Caco-2 (cell line): ENCODE measurements at regions not wholly inside any gene's neighbourhood (a gene's known extent, or its start where the extent isn't known, plus 50 kb on each side); places are given as distances from the start of the nearest gene placed in this dataset.

Experiments used
- BruUV-seq: library from RNA; stranded (reverse); fragments of 400-500 nt; replicated peaks from 2 replicates; lab custom pipeline; 2021; lab: Mats Ljungman, UMichigan
- CTCF ChIA-PET: fragments of 300-600 bp; sonication (Branson Sonifier 250); formaldehyde crosslinking; loops from one replicate; lab custom pipeline; 2022; ENCODE audit warnings: antibody characterized with exemption; lab: Charles Lee
- POLR2A ChIA-PET: fragments of 300-600 bp; sonication (Branson Sonifier 250); formaldehyde crosslinking; loops from one replicate; lab custom pipeline; 2022; ENCODE audit warnings: antibody characterized with exemption; lab: Charles Lee
- DNase-seq, 2 experiments: peaks; one replicate each; pipeline versions ENCODE4 v3.0.0 to v3.0.0-alpha.2; 2020 to 2022
- H3K27me3 ChIP-seq: replicated peaks from 2 replicates; pipeline ENCODE4 v1.6.0; 2011; ENCODE audit warnings: low read length; ENCODE audit not compliant: control insufficient read depth, insufficient read depth
- H3K36me3 ChIP-seq: 2 replicates; pipeline ENCODE4 v1.5.1; 2011; ENCODE audit warnings: low read length; ENCODE audit not compliant: control insufficient read depth, insufficient read depth
- H3K4me1 ChIP-seq: fragments of 250-450 bp; sonication (Bioruptor Pico); 2 replicates; pipeline ENCODE4 v1.5.1; 2020; ENCODE audit warnings: mild to moderate bottlenecking
- H3K4me3 ChIP-seq: 2 replicates; pipeline ENCODE4 v1.5.1; 2011; ENCODE audit warnings: low read depth, mild to moderate bottlenecking, control low read depth, low read length
- H3K9me3 ChIP-seq: fragments of 250-450 bp; sonication (Bioruptor Pico); 2 replicates; pipeline ENCODE4 v1.5.1; 2020; ENCODE audit warnings: mild to moderate bottlenecking, moderate library complexity
- H3K27ac Mint-ChIP-seq: one replicate; pipeline ENCODE4 v1.8.0; 2022; ENCODE audit warnings: mixed read lengths; ENCODE audit not compliant: unreplicated experiment
- H3K27me3 Mint-ChIP-seq: one replicate; pipeline ENCODE4 v1.8.0; 2022; ENCODE audit warnings: mixed read lengths; ENCODE audit not compliant: insufficient read depth, unreplicated experiment
- H3K36me3 Mint-ChIP-seq: one replicate; pipeline ENCODE4 v1.8.0; 2022; ENCODE audit warnings: mild to moderate bottlenecking, mixed read lengths; ENCODE audit not compliant: insufficient read depth, unreplicated experiment
- H3K4me1 Mint-ChIP-seq: one replicate; pipeline ENCODE4 v1.8.0; 2022; ENCODE audit warnings: low read depth, mixed read lengths; ENCODE audit not compliant: unreplicated experiment
- H3K4me3 Mint-ChIP-seq: one replicate; pipeline ENCODE4 v1.8.0; 2022; ENCODE audit warnings: mild to moderate bottlenecking, moderate library complexity, mixed read lengths; ENCODE audit not compliant: unreplicated experiment
- H3K9me3 Mint-ChIP-seq: one replicate; pipeline ENCODE4 v1.8.0; 2022; ENCODE audit warnings: mixed read lengths; ENCODE audit not compliant: unreplicated experiment
- intact Hi-C: fragments of 100-400 bp; cut with micrococcal nuclease; formaldehyde crosslinking; loops from one replicate; pipeline ENCODE4 v1.10.0; 2022; ENCODE audit not compliant: unreplicated experiment
- TF ChIP-seq, protein P1 (sequence below), 2 experiments: fragments of 200-600 bp in 1 of 2; IDR thresholded peaks; 1 replicate in 1 of 2; 2 replicates in 1 of 2; pipeline versions ENCODE4 v1.5.1 to v1.8.0; 2011 to 2022; ENCODE audit warnings: antibody characterized with exemption in 1 of 2, control low read depth in 1 of 2, inconsistent platforms in 1 of 2, low read depth in 1 of 2, low read length in 1 of 2, mild to moderate bottlenecking in 1 of 2, moderate library complexity in 1 of 2; ENCODE audit not compliant: insufficient read depth in 1 of 2, severe bottlenecking in 1 of 2, unreplicated experiment in 1 of 2

DNA sequence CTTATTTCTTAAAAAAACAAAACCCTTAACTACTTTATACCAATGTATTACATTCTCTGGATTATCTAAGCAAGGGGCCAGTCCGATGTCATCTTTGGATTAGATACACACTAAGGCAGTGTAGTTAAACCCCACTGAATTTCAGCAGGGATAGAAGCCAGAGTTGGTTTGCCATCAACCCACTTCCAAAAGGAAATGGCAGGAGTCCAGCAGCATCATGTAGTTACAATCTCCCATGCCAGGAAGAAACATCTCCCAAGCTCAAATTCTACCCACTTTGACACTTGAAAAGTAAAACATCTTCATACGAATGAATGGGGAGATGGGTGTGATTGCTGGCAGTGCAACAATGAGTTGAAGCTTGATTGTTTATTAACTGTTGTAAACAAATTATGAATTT, 203.5 kb upstream of the PLXNC1 start:
- no peaks in the 10 kb centered on the region for H3K4me1 Mint-ChIP-seq
- no peaks in the 10 kb centered on the region for H3K27me3 Mint-ChIP-seq
- CTCF ChIA-PET = no interaction called here
- DNase-seq = no peak
- POLR2A ChIA-PET = no interaction called here
- no peak overlapping the region for H3K27ac Mint-ChIP-seq
- H3K36me3 Mint-ChIP-seq = no peaks in the 10 kb centered on the region
- H3K4me1 ChIP-seq = no peaks in the 10 kb centered on the region
- BruUV-seq = no TSS peak
- no peaks in the 10 kb centered on the region for H3K27me3 ChIP-seq
- H3K4me3 Mint-ChIP-seq = no peak overlapping the region
- 0 out of 2 replicates have a peak, but pooled peaks cover under 1% of the 10 kb centered on the region for H3K9me3 ChIP-seq
- H3K36me3 ChIP-seq = no peaks in the 10 kb centered on the region
- intact Hi-C loops = no loop called here
- H3K4me3 ChIP-seq = no peak overlapping the region
- TF ChIP-seq, protein P1, sequence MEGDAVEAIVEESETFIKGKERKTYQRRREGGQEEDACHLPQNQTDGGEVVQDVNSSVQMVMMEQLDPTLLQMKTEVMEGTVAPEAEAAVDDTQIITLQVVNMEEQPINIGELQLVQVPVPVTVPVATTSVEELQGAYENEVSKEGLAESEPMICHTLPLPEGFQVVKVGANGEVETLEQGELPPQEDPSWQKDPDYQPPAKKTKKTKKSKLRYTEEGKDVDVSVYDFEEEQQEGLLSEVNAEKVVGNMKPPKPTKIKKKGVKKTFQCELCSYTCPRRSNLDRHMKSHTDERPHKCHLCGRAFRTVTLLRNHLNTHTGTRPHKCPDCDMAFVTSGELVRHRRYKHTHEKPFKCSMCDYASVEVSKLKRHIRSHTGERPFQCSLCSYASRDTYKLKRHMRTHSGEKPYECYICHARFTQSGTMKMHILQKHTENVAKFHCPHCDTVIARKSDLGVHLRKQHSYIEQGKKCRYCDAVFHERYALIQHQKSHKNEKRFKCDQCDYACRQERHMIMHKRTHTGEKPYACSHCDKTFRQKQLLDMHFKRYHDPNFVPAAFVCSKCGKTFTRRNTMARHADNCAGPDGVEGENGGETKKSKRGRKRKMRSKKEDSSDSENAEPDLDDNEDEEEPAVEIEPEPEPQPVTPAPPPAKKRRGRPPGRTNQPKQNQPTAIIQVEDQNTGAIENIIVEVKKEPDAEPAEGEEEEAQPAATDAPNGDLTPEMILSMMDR (IDR thresholded peaks at IDR 0.05; ENCODE audit: insufficient read depth in 1 of 2, low read depth in 1 of 2, low read length in 1 of 2, severe bottlenecking in 1 of 2, unreplicated experiment in 1 of 2) = no peak
- peaks cover 18% of the 10 kb centered on the region for H3K9me3 Mint-ChIP-seq

DNA sequence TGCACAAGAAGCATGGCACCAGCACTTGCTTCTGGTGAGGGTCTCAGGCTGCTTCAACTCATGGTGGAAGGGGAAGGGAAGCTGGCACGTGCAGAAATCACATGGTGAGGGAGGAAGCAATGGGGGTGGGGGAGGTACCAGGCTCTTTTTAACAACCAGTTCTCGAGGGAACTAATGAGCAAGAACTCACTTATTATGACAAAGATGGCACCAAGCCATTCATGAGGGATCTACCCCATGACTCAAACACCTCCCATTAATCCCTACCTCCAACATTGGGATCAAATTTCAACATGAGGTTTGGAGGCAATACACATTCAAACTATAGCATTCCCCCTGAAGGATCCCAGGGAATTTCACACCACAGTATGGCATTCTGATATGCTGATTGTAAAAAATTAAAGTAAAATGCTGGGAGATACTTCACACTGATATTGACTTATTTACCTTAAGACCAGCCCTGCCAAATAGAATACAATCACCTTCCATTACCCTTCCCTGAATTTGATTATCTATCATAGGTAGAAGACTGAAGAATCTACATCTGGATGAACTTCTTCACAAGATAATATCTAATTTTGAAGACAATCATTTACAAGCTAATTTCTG, 201.7 kb upstream of the PLXNC1 start:
- Histone ChIP-seq H3K4me3 (no peak overlapping the region), H3K36me3 (no peaks in the 10 kb centered on the region), H3K4me1 (no peaks in the 10 kb centered on the region), H3K9me3 (0 out of 2 replicates have a peak, but pooled peaks cover 5% of the 10 kb centered on the region), H3K27me3 (no peaks in the 10 kb centered on the region)
- ChIA-PET CTCF (no interaction called here), POLR2A (no interaction called here)
- intact Hi-C loops = no loop called here
- H3K27me3 Mint-ChIP-seq = no peaks in the 10 kb centered on the region
- no peaks in the 10 kb centered on the region for H3K36me3 Mint-ChIP-seq
- no peaks in the 10 kb centered on the region for H3K4me1 Mint-ChIP-seq
- no peak for DNase-seq
- H3K9me3 Mint-ChIP-seq = peaks cover 21% of the 10 kb centered on the region
- H3K27ac Mint-ChIP-seq = no peak overlapping the region
- no TSS peak for BruUV-seq
- TF ChIP-seq, protein P1 (IDR thresholded peaks at IDR 0.05; ENCODE audit: insufficient read depth in 1 of 2, low read depth in 1 of 2, low read length in 1 of 2, severe bottlenecking in 1 of 2, unreplicated experiment in 1 of 2) = no peak
- H3K4me3 Mint-ChIP-seq = no peak overlapping the region

DNA sequence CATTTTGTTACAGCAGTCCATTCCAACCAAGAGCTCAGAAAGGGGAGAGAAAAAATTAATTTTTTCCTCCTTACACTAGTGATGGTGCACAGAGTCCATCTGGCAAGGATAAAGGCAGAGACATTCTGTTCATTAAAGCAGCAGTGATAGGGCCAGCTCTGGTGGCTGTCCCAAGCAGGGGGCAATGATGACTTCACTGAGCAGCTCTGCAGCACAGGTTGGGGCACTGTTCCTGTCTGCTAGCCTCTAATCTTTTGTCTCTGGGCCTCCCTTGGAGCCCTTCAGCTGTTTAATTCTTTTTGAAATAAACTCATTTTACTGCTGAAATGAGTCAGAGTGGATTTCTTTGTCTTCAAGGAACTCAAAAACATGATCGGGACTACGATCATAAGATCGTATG, 200.9 kb upstream of the PLXNC1 start:
- no peak for DNase-seq
- intact Hi-C loops = no loop called here
- no TSS peak for BruUV-seq
- peaks cover 21% of the 10 kb centered on the region for H3K9me3 Mint-ChIP-seq
- Histone ChIP-seq H3K9me3 (0 out of 2 replicates have a peak, but pooled peaks cover 5% of the 10 kb centered on the region), H3K4me1 (no peaks in the 10 kb centered on the region), H3K27me3 (no peaks in the 10 kb centered on the region), H3K36me3 (no peaks in the 10 kb centered on the region), H3K4me3 (no peak overlapping the region)
- ChIA-PET CTCF (no interaction called here), POLR2A (no interaction called here)
- no peak overlapping the region for H3K27ac Mint-ChIP-seq
- no peak overlapping the region for H3K4me3 Mint-ChIP-seq
- no peaks in the 10 kb centered on the region for H3K27me3 Mint-ChIP-seq
- H3K36me3 Mint-ChIP-seq = no peaks in the 10 kb centered on the region
- TF ChIP-seq, protein P1 (IDR thresholded peaks at IDR 0.05; ENCODE audit: insufficient read depth in 1 of 2, low read depth in 1 of 2, low read length in 1 of 2, severe bottlenecking in 1 of 2, unreplicated experiment in 1 of 2) = no peak
- no peaks in the 10 kb centered on the region for H3K4me1 Mint-ChIP-seq
